Right lobe of liver (tissue), 6 donors: ENCODE measurements at regions not wholly inside any gene's neighbourhood (a gene's known extent, or its start where the extent isn't known, plus 50 kb on each side); places are given as distances from the start of the nearest gene placed in this dataset.
A peak's percentile ranks its signal among the peaks of the same experiment; 100 is the strongest.

ENCODE experiments used
- ATAC-seq, 4 donors: fragments of 200-7000 bp; cut with Tn5 transposase; one replicate each; pipeline ENCODE4 v1.9.1; 2020; ENCODE audit warnings: mild to moderate bottlenecking in 4 of 4, moderate library complexity in 4 of 4
- DNase-seq, 3 donors: peaks; one replicate each; pipeline ENCODE4 v3.0.0-alpha.2; 2020
- H3K27ac ChIP-seq, 3 donors: fragments of 200-600 bp; one replicate each; pipeline ENCODE4 v1.8.0; 2022
- H3K27me3 ChIP-seq, 2 donors: fragments of 200-600 bp; one replicate each; pipeline ENCODE4 v1.8.0; 2022
- H3K36me3 ChIP-seq, 4 donors: fragments of 200-600 bp; sonication (generic) in 1 of 4; one replicate each; pipeline versions ENCODE4 v1.5.1 to v1.8.0; 2017 to 2022; ENCODE audit warnings: control low read depth in 1 of 4
- H3K4me1 ChIP-seq, 4 donors: fragments of 200-600 bp; sonication (generic) in 1 of 4; one replicate each; pipeline versions ENCODE4 v1.5.1 to v1.8.0; 2017 to 2022; ENCODE audit warnings: control low read depth in 1 of 4
- H3K4me3 ChIP-seq, 3 donors: fragments of 200-600 bp; one replicate each; pipeline ENCODE4 v1.8.0; 2022
- H3K9me3 ChIP-seq, 4 donors: fragments of 200-600 bp; sonication (generic) in 1 of 4; one replicate each; pipeline versions ENCODE4 v1.5.1 to v1.8.0; 2017 to 2022; ENCODE audit warnings: control low read depth in 1 of 4
- POLR2A ChIP-seq: fragments of 450-650 bp; IDR thresholded peaks from one replicate; pipeline ENCODE4 v1.6.1; 2017; ENCODE audit warnings: antibody characterized with exemption, mild to moderate bottlenecking
- WGBS: methylation state at CpG from one replicate; pipeline ENCODE4 v1.1.6; 2018; ENCODE audit warnings: low coverage, low lambda C conversion rate; ENCODE audit not compliant: insufficient coverage; ENCODE audit errors: missing lambda C conversion rate; 5-methylcytosine and 5-hydroxymethylcytosine counted together
- intact Hi-C, 2 donors: fragments of 100-400 bp; cut with DNase I; formaldehyde crosslinking; loops; one replicate each; pipeline versions ENCODE4 v1.11.2 to v1.14.1; 2022
- TF ChIP-seq, protein P1 (sequence below), 4 donors: fragments of 200-600 bp in 3 of 4; fragments of 450-650 bp in 1 of 4; IDR thresholded peaks; one replicate each; pipeline versions ENCODE4 v1.5.1 to v1.8.0; 2016 to 2022; ENCODE audit warnings: antibody characterized with exemption in 4 of 4, mild to moderate bottlenecking in 2 of 4
- donor health status: DM: no; HTN: yes; CAD: no.
- donor health status: DM: no; HTN: no; CAD: no.
- donor health status: DM: no; HTN: no; CAD: no.
- donor health status: DM: no; HTN: yes; CAD: no.
- donor health status: DM: no; HTN: yes; CAD: no.

DNA sequence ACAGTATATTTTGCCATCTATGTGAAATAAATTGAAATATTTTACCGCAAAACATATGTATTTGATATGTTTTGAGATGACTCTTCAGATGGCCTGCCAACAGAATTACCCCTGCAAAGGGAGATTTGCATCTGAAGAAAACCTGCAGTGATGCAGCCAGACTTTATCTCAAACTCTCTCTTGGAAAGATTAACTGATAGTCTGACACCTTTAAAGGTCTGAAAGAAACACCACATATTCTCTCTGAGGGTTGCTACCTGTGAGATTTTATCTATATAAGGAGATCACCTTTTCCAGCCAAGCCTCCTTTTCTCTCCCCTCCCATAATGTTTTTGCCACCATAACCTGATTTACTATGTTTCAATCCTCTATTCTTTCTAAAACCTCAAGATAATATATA is 1106.3 kb upstream of the IGFBP7 start:
- intact Hi-C loops: no loop called here
- Histone ChIP-seq H3K27me3 (no peaks in the 10 kb centered on the region), H3K9me3 (no peaks in the 10 kb centered on the region), H3K4me1 (no peaks in the 10 kb centered on the region), H3K27ac (no peak overlapping the region), H3K4me3 (no peak overlapping the region), H3K36me3 (no peaks in the 10 kb centered on the region)
- WGBS: 13% methylated on average over 1 of the region's 1 CpG
- DNase-seq: no peak
- no peak for ATAC-seq
- TF ChIP-seq, protein P1, sequence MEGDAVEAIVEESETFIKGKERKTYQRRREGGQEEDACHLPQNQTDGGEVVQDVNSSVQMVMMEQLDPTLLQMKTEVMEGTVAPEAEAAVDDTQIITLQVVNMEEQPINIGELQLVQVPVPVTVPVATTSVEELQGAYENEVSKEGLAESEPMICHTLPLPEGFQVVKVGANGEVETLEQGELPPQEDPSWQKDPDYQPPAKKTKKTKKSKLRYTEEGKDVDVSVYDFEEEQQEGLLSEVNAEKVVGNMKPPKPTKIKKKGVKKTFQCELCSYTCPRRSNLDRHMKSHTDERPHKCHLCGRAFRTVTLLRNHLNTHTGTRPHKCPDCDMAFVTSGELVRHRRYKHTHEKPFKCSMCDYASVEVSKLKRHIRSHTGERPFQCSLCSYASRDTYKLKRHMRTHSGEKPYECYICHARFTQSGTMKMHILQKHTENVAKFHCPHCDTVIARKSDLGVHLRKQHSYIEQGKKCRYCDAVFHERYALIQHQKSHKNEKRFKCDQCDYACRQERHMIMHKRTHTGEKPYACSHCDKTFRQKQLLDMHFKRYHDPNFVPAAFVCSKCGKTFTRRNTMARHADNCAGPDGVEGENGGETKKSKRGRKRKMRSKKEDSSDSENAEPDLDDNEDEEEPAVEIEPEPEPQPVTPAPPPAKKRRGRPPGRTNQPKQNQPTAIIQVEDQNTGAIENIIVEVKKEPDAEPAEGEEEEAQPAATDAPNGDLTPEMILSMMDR (IDR thresholded peaks at IDR 0.05): no peak
- TF ChIP-seq POLR2A: no peak

DNA sequence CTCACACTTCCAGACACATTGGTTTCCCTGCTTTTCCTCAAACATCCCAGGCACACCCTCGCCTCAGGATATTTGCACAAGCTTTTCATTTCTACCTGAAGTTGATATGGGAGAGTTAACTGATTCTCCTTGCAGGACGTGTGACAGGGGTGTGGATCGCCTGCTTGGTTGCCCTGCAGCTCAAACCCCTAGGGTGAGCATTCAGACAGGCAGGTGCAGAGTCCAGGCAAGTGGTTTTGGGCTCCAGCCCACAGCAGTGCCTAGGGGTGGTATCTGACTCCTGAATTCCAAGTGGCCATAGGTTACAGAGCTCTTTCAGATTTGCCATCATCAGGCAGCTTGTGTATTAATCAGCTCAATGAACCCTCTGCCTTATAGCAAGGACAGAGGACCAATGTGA is 1104.2 kb upstream of the IGFBP7 start:
- Histone ChIP-seq H3K4me3 (no peak overlapping the region), H3K27me3 (no peaks in the 10 kb centered on the region), H3K36me3 (no peaks in the 10 kb centered on the region), H3K4me1 (no peaks in the 10 kb centered on the region), H3K27ac (no peak overlapping the region), H3K9me3 (no peaks in the 10 kb centered on the region)
- no peak for DNase-seq
- no peak for TF ChIP-seq POLR2A
- TF ChIP-seq, protein P1 (IDR thresholded peaks at IDR 0.05): no peak
- 19% methylated on average over 3 of the region's 3 CpGs for WGBS
- intact Hi-C loops: no loop called here
- ATAC-seq: peak in 1 of 4 donors; percentile 18

DNA sequence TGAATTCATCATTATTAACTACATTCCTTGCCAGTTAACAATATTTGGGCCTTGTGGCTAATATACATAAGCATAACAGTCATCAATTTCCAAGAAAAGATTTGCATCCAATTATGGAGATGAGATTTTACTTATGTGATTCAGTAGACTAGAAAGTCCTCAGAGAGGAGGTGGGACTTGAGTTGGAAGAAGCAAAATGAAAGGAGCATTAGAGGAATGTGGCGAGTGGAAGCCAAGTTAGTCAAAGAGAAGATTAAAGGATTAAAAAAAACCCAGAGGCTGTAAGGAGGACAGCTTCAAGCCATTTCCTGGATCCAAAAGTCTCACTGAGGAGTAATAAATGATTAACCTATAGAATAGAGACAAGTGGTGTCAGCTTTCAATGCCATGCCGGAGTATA is 1099.4 kb upstream of the IGFBP7 start:
- Histone ChIP-seq H3K27ac (no peak overlapping the region), H3K36me3 (no peaks in the 10 kb centered on the region), H3K4me1 (no peaks in the 10 kb centered on the region), H3K4me3 (no peak overlapping the region), H3K27me3 (no peaks in the 10 kb centered on the region), H3K9me3 (no peaks in the 10 kb centered on the region)
- 61% methylated on average over 2 of the region's 2 CpGs for WGBS
- TF ChIP-seq POLR2A: no peak
- TF ChIP-seq, protein P1 (IDR thresholded peaks at IDR 0.05): no peak
- intact Hi-C loops: no loop called here
- no peak for DNase-seq
- no peak for ATAC-seq

- DNase-seq (no peak), ATAC-seq (no peak)
- Histone ChIP-seq H3K27ac (no peak overlapping the region), H3K27me3 (no peaks in the 10 kb centered on the region), H3K9me3 (no peaks in the 10 kb centered on the region), H3K4me3 (no peak overlapping the region), H3K4me1 (no peaks in the 10 kb centered on the region), H3K36me3 (no peaks in the 10 kb centered on the region)
- TF ChIP-seq, protein P1 (IDR thresholded peaks at IDR 0.05): no peak
- TF ChIP-seq POLR2A: no peak
- intact Hi-C loops: no loop called here
- 42% methylated on average over 2 of the region's 2 CpGs for WGBS
Measured at GRCh38 chr4:58209001-58209400, 1098.8 kb upstream of the IGFBP7 start.
